Prostate gland (tissue), 2 donors: ENCODE measurements at regions not wholly inside any gene's neighbourhood (a gene's known extent, or its start where the extent isn't known, plus 50 kb on each side); places are given as distances from the start of the nearest gene placed in this dataset.
"Not testable (repeated sequence)": the region's sequence is repeated elsewhere in the genome, so short reads cannot be mapped to it uniquely, and the experiment has no call there.

Experiments used
- POLR2AphosphoS5 ChIP-seq: sonication (generic); formaldehyde crosslinking; IDR thresholded peaks from one replicate; pipeline ENCODE4 v1.6.1; 2017; ENCODE audit warnings: antibody characterized with exemption
- TF ChIP-seq, protein P1 (sequence below), 4 experiments: fragments of 200-600 bp in 2 of 4; fragments of 450-650 bp in 2 of 4; sonication (generic) in 2 of 4; IDR thresholded peaks; 1 replicate in 3 of 4; 2 replicates in 1 of 4; pipeline ENCODE4 v1.5.1; 2016 to 2019; ENCODE audit warnings: antibody characterized with exemption in 4 of 4, mild to moderate bottlenecking in 2 of 4, moderate library complexity in 2 of 4

DNA sequence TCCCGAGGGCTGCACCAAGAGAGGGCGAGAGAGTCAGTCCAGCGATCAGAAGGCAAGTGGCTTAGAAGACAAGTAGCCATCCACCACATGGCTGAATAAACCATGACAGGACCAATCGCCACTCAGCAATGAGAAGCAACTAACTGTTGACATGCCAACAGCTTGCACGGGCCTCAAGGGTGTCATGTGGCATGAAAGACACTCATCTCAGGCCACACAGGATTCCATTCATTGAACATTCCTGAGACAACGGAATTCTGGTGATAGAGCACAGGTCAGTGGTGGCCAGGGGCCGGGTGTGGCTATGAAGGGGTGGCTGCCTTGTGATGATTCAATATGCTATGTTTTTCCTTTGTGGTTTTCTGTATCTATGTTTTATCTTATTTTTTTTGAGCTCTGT is 110.6 kb upstream of the CCZ1B start:
- TF ChIP-seq POLR2AphosphoS5, result not testable (repeated sequence)
- TF ChIP-seq, protein P1, sequence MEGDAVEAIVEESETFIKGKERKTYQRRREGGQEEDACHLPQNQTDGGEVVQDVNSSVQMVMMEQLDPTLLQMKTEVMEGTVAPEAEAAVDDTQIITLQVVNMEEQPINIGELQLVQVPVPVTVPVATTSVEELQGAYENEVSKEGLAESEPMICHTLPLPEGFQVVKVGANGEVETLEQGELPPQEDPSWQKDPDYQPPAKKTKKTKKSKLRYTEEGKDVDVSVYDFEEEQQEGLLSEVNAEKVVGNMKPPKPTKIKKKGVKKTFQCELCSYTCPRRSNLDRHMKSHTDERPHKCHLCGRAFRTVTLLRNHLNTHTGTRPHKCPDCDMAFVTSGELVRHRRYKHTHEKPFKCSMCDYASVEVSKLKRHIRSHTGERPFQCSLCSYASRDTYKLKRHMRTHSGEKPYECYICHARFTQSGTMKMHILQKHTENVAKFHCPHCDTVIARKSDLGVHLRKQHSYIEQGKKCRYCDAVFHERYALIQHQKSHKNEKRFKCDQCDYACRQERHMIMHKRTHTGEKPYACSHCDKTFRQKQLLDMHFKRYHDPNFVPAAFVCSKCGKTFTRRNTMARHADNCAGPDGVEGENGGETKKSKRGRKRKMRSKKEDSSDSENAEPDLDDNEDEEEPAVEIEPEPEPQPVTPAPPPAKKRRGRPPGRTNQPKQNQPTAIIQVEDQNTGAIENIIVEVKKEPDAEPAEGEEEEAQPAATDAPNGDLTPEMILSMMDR (IDR thresholded peaks at IDR 0.05), result not testable (repeated sequence)
